ENCODE measurements at regions not wholly inside any gene's neighbourhood (a gene's known extent, or its start where the extent isn't known, plus 50 kb on each side); places are given as distances from the start of the nearest gene placed in this dataset.
"Not testable (repeated sequence)": the region's sequence is repeated elsewhere in the genome, so short reads cannot be mapped to it uniquely, and the experiment has no call there.

DNA sequence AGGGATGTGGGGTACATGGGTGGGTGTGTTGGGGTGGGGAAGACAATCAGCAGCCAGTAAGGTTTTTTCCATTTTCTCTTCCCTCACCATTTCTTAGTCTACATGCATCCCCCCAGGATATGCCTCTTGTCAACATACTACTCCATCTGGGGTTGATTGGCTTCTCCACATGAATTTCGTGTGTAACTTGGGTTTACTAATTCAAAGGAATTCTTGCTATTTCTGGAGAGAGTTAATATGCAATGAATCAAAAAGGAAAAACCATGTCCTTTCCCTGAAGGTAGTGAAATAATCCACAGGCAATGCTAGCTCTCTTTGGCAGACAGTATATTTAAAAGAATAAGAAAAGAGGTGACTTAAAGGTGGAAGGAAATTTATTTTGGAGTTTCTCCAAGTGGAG, 198.4 kb downstream of the EBLN2 start:
- FAIRE-seq: no peak
- 0% methylated on average over 1 of the region's 1 CpG for WGBS (ENCODE audit: missing lambda C conversion rate)

GRCh38 chr3:73266558-73266957, 205.1 kb downstream of the EBLN2 start:
- FAIRE-seq; POLR2A ChIA-PET; H3K9me3 ChIP-seq; H3K4me1 ChIP-seq; H3K4me2 ChIP-seq; DNase-seq (ENCODE audit: low read depth in 1 of 2, low spot score in 1 of 2); H3K27ac ChIP-seq; ATAC-seq; H3K4me3 ChIP-seq: not testable (repeated sequence)
- CTCF ChIA-PET: interaction anchor here (0.6 to 1.0 kb wide), 2 partner anchors 18 to 37 kb away, joined by 3 to 7 read pairs; no protein-coding TSS in a partner anchor
- WGBS (ENCODE audit: missing lambda C conversion rate): 0% methylated on average over 1 of the region's 1 CpG

More for the DNA sequence above, 198.4 kb downstream of the EBLN2 start:
- DNase-seq (ENCODE audit: low read depth in 1 of 2, low spot score in 1 of 2) (no peak), ATAC-seq (no peak)
- POLR2A ChIA-PET: no interaction called here
- H3K9me3 ChIP-seq: no peaks in the 10 kb centered on the region
- no peaks in the 10 kb centered on the region for H3K4me1 ChIP-seq
- H3K4me2 ChIP-seq: no peak overlapping the region
- CTCF ChIA-PET: no interaction called here
- H3K27ac ChIP-seq: no peak overlapping the region
- no peak overlapping the region for H3K4me3 ChIP-seq
- TF ChIP-seq FOSL2 (IDR thresholded peaks at IDR 0.05) (no peak), FOSL2 (CRISPR knock-in tag; IDR thresholded peaks at IDR 0.05) (no peak), SMC3 (IDR thresholded peaks at IDR 0.05) (no peak), REST (IDR thresholded peaks at IDR 0.05) (no peak), JUNB (IDR thresholded peaks at IDR 0.05) (no peak), HOXA7 (CRISPR knock-in tag; IDR thresholded peaks at IDR 0.05) (no peak), RFX5 (IDR thresholded peaks at IDR 0.05) (no peak), BHLHE40 (IDR thresholded peaks at IDR 0.05; ENCODE audit: low read depth, low read length) (no peak), HOXB5 (CRISPR knock-in tag; IDR thresholded peaks at IDR 0.05) (no peak), RNF2 (IDR thresholded peaks at IDR 0.05; ENCODE audit: borderline replicate concordance, low read depth) (no peak), FOXS1 (CRISPR knock-in tag; IDR thresholded peaks at IDR 0.05) (no peak), SREBF2 (IDR thresholded peaks at IDR 0.05) (no peak), EHF (CRISPR knock-in tag; IDR thresholded peaks at IDR 0.05) (no peak)
- TF ChIP-seq, protein P1, sequence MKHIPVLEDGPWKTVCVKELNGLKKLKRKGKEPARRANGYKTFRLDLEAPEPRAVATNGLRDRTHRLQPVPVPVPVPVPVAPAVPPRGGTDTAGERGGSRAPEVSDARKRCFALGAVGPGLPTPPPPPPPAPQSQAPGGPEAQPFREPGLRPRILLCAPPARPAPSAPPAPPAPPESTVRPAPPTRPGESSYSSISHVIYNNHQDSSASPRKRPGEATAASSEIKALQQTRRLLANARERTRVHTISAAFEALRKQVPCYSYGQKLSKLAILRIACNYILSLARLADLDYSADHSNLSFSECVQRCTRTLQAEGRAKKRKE (CRISPR knock-in tag; IDR thresholded peaks at IDR 0.05; ENCODE audit: low read depth): no peak
- TF ChIP-seq, protein P2, sequence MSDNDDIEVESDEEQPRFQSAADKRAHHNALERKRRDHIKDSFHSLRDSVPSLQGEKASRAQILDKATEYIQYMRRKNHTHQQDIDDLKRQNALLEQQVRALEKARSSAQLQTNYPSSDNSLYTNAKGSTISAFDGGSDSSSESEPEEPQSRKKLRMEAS (IDR thresholded peaks at IDR 0.05): no peak

- FAIRE-seq; ATAC-seq; CTCF ChIA-PET; H3K9me3 ChIP-seq; POLR2A ChIA-PET; H3K4me3 ChIP-seq; H3K4me2 ChIP-seq; H3K4me1 ChIP-seq; DNase-seq (ENCODE audit: low read depth in 1 of 2, low spot score in 1 of 2); H3K27ac ChIP-seq: not testable (repeated sequence)
- 97% methylated on average over 6 of the region's 25 CpGs for WGBS (ENCODE audit: missing lambda C conversion rate)
These were observed 207.7 kb downstream of the EBLN2 start for GRCh38 chr3:73269126-73269525.

- no peak for TF ChIP-seq FOXS1 (CRISPR knock-in tag; IDR thresholded peaks at IDR 0.05)
- TF ChIP-seq NFE2L2 (conservative IDR thresholded peaks at IDR 0.05; ENCODE audit: low read length): no peak
- TF ChIP-seq POLR2A (IDR thresholded peaks at IDR 0.05; ENCODE audit: low read length): no peak
- no peak for TF ChIP-seq ZNF302 (CRISPR knock-in tag; IDR thresholded peaks at IDR 0.05)
- no peak for TF ChIP-seq RARB (CRISPR knock-in tag; IDR thresholded peaks at IDR 0.05)
- no peak for TF ChIP-seq NR3C1 (IDR thresholded peaks at IDR 0.05)
- TF ChIP-seq RCOR1 (IDR thresholded peaks at IDR 0.05; ENCODE audit: low read depth, low read length): no peak
- no peak overlapping the region for H3K4me2 ChIP-seq
- DNase-seq (ENCODE audit: low read depth in 1 of 2, low spot score in 1 of 2) (no peak), ATAC-seq (no peak), FAIRE-seq (no peak)
- H3K27ac ChIP-seq: no peak overlapping the region
- no peaks in the 10 kb centered on the region for H3K9me3 ChIP-seq
- 55% methylated on average over 2 of the region's 2 CpGs for WGBS (ENCODE audit: missing lambda C conversion rate)
- ChIA-PET POLR2A (no interaction called here), CTCF (interaction anchor here (1.0 kb wide), 1 partner anchor 14 kb away, joined by 4 read pairs; no protein-coding TSS in a partner anchor)
- H3K4me3 ChIP-seq: no peak overlapping the region
- H3K4me1 ChIP-seq: no peaks in the 10 kb centered on the region
These were observed 209.5 kb downstream of the EBLN2 start for GRCh38 chr3:73270839-73271483.

Data from A549 (cell line).